GM21528 (cell line): ENCODE measurements at regions not wholly inside any gene's neighbourhood (a gene's known extent, or its start where the extent isn't known, plus 50 kb on each side); places are given as distances from the start of the nearest gene placed in this dataset.

Experiments used
- ATAC-seq: cut with Tn5 transposase; IDR thresholded peaks from one replicate; pipeline ENCODE4 v1.9.1; 2021; ENCODE audit warnings: mild to moderate bottlenecking, moderate library complexity; ENCODE audit not compliant: unreplicated experiment, low FRiP score

DNA sequence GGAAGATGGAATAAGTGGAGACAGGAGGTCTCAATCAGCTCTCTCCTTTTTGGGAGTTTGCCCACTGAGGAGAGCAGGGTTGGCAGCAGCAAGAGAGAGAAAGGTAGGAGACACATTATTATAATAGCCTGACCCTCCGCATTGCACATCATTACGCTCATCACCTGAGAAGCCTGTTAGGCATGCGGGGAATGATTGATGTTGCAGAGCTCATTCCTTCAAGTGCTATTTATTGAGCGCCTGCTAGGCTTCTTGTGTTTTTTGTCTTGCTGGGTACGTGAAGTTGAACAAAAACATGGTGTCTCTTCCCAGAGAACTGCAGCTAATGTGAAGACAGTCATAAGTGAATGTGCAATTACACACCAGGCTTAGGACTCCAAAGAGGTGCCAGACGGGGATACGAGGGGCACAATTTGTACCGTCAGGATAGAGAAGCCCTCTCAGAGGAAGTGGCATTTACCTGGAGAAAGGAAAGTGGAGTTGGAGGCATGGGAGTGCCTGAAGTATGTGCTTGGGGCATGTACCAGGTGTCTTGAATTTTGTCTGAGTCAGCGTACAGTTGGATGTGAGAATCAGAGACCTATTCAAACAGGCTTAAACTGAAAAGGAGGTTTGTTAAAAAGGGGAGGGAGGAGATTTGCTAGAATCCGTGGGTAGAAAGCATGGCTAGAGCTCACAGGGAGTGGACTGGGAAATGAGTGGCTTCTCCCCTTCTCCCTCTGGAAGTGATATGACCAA, 90.2 kb upstream of the SOD3 start:
- ATAC-seq = no peak

DNA sequence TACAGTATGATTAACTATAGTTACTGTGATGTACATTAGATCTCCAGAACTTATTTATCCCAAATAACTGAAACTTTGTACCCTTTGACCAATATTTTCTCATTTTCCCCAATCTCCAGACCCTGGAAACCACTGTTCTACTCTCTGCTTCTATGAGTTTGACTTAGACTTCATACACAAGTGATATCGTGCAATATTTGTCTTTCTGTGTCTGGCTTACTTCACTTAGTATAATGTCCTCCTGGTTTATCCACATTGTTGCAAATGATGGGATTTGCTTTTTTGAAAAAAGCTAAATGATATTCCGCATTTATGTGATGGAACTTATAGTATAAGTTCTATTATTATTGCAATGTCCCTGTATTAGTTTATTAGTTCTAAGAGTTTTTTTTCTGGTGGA, 81.8 kb upstream of the SOD3 start:
- ATAC-seq = no peak

DNA sequence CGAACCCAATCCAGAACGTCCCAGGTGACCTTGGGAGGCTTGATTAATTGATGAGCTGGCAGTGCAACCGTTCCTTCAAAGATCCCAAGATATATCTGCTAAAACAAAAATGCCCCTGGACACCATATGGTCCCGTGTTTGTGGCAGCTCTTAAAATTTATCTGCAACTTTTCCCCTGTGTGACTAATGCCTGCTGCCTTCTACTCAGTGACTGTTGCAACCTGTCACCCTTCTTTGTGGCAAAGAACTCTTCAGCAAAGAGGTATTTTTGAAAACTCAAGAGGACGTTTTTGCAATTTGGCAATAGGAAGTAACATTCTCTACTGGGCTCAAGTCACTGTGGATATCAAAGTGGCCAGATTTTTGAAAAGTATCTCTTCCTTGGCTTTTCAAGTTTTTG, 75.8 kb upstream of the SOD3 start:
- ATAC-seq = no peak

DNA sequence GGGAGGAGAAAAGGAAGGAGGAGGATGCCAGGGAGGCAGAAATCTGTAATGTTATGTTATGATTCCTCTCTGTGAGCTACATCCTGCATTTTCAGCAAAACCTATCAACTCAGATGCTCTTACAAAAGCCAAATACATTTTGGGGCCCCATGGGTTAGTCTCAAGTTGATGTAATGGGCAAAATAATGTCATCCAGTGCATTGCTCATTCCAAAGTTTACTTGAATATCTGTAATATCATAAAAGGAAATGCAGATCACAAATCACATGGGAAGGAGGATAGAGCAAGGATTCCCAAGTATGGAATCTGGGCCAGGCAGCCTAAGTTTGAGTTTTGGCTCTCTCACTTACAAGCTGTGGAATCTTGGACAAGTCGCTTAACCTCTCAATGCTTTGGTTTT, 74.9 kb upstream of the SOD3 start:
- ATAC-seq = no peak

DNA sequence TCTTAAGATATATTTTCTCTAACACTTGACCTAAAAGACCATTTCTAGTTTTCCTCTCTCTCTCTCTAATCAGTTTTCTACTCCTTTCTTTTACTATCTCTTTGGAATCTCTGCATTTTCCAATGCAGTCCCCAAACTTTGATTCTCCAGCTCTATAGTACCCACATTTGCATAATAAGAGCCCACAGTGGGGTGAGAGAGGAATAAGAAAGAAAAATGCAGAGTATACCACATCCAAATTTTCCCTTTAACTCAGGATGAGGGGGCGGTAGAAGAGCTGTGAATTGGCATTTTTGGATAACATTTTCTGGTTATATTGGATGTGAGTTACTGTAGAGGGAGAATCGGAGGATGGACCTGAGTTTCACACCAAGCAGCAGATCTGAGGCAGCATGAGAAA, 74.4 kb upstream of the SOD3 start:
- no peak for ATAC-seq

DNA sequence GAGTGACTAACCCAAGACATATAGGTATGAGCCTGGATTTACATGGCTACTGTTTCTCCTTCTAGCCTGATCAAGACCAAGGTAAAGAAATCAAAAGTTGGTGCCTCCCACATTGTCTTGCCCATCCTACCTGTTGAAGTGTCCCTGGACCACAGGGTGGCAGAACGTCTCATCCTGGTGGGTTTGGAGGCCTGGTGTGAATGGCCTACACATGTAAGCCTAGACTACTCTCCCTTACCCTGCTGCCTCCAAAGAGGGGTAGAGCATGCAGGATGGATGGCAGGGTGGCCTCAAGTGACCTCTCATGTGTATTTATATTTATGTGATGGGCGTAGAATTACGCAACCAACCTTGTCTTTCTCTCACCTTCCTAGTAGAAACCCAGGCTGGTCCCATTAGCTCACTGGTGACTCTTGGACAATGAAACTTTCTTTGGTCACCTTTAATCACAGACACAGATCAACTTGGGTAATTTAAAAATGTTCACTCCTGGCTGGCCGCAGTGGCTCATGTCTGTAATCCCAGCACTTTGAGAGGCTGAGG, 73.3 kb upstream of the SOD3 start:
- no peak for ATAC-seq

DNA sequence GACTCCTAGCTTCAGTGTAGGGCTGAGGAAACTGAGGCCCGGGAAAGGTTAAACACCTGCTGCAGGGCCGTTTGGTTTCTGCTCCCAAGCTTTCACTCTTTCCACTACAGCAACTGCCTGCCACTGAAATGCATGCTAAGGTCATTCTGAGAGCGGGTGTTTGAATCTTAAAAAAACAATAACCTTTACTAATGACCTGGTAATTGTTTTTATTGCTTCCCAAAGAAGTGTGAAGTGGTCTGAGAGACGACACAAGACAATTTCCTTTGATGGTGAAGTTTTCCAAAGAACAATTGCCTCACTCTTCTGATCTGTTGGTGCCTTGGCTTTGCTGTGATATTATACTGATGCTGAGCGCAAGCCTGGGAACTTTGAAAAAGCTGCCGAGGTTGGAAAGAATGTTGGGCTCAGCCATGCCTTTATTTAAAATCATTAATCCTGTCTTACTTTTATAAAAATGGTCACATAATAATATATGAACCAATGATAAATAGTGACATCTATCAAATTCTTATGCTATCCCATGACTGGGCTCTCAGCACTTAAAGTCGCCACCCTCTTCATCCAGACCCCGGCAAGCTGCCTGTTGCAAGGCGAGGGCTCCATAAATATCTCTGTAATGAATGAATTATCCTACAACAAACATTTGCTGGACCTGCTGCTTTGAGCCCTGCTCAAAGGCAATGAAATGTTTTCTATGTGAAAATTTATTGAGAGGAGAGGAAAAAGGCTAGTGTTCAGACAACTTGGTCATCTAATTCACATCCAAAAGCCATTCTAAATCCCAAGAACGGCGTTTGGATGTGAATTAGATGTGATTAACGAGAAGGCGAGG, 67.8 kb upstream of the SOD3 start:
- no peak for ATAC-seq

DNA sequence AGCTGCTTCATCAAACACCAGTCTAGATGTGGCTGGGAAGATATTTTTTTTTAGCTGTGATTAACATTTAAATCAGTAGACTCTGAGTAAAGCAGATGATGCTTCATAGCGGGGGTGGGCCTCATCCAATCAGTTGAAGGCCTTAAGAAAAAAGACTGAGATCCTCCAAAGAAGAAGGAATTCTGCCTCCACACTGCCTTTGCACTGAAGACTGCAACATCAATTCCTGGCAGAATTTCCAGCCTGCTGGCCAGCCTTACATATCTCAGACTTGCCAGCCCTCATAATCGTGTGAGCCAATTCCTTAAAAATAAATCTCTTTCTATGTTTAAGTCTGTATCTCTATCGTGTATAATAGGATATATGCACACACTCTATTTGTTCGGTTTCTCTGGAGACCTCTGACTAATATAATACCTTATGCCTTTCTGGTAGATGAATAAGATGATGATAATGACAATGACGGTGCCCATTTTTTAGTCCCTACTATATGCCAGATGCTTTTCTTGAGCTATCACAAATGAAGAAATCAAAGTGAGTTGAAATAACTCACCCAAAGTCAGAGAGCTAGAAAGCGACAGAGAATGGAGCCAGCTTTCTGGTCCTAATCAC, 66.1 kb upstream of the SOD3 start:
- no peak for ATAC-seq

DNA sequence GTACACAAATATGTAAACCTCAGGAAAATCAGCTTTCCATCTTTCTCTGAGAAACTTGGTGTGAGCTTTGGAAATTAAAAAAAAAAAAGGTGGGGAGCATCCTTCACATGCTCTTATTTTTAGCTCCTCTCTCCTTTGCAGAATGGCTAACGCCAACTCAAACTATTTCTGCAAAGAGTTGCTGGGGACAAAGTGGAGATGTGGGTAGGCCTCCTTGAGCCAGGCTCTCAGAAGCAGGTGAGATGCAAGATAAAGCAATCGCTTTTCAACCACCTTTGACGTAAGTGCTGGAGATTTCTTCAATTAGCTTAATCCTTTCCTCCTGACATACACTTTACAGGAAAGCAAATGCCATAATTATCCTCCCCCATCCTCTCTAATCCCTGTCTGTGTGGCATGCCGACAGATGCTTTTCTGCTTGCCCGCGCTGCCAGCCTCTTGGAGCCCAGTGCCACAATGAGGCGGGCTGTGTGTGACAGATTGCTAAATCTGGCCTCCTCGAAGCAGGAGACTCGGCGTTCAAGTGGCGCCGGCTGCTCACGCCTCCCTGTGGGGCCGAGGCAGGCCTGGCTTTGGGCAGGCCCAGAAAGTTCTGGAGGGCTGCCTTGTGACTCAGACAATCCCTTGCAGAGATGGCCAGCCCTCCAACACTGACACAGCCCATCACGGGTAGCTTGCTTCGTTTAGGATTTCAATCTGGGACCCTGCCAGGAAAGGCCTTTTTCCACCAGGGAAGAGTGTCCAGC, 64.9 kb upstream of the SOD3 start:
- no peak for ATAC-seq

DNA sequence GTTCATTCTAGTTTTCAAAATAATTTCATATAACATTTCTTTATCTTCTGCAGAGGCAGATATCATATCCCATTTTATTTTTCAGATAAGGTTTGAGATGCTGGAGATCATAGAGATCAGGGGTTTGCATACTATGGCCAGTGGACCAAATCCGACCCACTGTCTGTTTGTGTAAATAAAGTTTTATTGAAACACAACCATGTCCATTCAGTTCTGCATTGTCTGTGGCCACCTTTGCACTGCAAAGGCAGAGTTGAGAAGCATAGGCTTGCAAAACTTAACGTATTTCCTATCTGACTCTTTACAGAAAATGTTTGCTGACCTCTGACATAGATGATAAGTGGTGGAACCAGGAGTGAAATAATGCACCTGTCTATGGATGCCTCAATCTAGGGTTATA, 63.9 kb upstream of the SOD3 start:
- no peak for ATAC-seq

DNA sequence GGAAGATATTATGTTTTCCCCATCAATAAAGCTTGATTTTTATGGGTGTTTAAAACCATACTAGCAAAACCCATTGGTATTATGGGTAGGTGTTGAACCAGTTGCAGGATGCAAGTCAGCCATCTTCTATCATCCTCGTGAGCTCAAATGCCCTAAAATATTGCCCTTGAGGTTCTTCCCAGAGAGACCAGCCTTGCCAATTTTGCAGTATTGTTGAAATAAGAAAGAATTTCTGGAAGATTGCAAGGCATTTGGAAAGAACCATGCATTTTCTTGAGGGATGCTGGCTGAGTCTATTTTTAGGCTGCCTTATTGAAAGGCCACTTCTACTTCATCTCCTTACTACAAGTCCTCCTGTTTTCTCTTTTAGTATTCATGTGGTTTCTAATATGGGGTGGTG, 60.9 kb upstream of the SOD3 start:
- ATAC-seq = no peak

DNA sequence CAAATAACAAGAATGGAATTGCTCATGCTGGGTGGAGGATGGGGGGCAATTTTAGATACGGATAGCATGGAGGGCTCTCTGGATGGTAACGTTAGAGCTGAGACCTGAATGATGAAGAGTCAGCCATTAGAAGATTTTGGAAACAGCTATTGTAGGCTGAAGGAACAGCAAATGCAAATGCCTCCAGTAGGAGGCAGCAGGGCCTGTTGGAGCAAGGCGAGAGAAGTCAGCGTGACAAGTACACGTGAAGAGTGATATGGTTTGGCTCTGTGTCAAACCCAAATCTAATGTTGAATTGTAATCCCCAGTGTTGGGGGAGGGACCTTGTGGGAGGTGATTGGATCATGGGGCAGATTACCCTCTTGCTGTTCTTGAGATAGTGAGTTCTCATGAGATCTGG, 59.3 kb upstream of the SOD3 start:
- no peak for ATAC-seq

DNA sequence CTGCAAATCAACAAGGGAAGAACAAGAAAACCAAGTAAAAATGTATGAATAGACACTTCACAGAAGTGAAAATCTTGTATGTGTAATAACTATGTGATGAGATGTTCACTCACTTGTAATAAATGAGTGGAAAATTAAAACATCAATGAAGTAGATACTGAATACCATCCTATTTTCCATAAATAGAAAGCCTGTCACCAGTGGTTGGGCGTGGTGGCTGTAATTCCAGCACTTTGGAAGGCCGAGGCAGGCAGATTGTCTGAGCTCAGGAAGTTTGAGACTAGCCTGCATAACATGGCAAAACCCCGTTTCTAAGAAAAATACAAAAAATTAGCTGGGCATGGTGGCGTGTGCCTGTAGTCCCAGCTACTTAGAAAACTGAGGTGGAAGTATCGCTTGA, 53.5 kb upstream of the SOD3 start:
- no peak for ATAC-seq

DNA sequence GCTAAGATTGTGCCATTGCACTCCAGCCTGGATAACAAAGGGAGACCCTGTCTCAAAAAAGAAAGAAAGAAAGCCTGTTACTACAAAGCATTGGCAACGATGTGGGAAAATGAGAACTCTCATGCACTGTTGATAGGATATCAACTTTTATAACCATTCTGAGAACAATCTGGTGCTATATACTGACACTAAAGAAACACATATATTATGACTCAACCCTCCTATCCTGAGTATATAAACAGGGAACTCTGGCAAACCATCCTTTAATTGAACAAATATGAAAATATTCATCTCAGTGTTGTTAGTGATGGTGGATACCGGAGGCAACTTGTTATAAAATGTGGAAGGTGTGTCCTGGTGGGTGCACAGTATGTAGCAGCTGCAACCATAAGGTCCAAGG, 53.0 kb upstream of the SOD3 start:
- no peak for ATAC-seq

DNA sequence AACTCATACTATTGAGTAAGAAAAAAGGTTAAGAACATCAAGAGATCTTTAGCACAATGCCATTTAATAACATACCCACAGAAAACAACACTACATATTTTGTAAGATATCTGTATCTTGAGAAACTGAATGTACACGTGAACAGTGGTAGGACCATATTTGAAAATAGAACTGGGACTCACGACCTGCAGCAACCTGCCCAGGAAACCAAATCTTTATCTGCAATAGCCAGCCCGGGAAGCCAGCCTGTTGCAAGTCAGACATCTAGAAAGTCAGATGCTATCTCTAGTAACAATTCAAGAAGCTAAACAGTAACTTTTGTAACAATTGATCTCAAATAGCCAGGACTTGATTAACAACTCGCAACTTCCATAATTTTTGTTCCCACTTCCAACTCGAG, 52.6 kb upstream of the SOD3 start:
- no peak for ATAC-seq

DNA sequence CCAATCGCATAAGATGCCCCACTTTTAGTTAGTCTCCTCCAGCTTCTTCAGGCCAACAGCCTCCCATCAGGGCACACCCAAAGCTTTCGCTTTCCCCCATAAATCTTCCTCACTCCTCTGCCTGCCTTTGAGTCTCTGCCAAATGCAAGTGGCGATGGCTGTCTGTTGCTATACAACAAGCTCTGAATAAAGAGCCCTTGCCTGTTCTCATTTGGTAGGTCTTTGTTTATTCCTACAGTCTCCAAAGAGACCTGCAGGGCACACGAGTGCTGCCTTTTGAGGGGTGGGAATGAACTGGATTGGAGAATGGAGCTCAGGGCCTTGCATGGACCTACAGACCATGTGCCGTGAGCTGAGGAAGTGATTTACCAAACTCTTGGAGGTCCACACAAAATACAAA, 52.2 kb upstream of the SOD3 start:
- ATAC-seq = no peak

DNA sequence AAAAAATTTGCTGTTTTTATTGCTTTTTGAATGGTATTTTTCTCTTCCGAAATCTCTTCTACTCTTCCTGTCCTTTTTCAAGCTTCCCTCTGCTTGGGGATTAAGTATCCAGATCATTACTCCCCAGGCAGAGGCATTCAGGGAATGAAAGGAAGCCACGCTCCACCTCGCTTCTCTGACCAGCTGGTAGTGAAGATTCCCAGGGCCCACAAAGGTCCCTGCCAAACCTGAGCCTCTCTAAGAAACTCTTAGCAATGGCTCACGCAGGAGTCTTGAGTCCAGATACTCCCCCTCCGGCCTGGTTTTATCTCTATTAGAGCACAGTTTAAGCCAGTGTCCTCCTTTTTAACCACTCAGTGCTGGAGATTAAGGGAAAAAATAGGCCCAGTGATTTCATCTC, 51.4 kb upstream of the SOD3 start:
- no peak for ATAC-seq

DNA sequence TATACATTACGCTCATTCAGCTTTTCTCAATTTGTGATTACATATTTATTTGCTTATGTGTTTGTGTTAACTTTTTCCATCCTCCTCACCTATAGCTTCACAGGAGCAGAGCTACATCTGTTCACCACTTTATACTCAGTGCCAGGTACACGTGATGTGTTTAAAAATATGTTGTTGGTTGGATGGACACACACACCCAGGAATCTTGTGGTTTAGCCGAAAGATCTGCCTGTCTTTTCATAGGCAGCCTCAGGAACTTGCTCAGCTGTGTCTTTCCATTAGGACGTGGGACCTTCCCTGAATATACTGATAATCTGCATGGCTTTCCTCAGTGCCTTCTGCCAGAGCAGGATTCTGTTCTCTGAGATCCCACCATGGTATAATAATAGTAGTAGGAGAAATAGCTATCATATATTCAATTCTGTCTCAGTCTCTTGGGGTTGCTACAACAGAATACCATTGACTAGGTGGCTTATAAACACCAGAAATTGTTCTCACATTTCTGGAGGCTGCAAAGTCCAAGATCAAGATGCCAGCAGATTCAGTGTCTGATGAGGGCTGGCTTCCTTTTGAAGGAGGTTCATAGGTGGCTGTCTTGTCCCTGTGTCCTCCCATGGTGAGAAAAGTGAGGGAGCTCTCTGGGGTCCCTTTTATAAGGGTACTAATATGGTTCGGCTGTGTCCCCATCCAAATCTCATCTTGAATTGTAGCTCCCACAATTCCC, 50.0 kb upstream of the SOD3 start:
- no peak for ATAC-seq
